ENCODE measurements at regions not wholly inside any gene's neighbourhood (a gene's known extent, or its start where the extent isn't known, plus 50 kb on each side); places are given as distances from the start of the nearest gene placed in this dataset.

DNA sequence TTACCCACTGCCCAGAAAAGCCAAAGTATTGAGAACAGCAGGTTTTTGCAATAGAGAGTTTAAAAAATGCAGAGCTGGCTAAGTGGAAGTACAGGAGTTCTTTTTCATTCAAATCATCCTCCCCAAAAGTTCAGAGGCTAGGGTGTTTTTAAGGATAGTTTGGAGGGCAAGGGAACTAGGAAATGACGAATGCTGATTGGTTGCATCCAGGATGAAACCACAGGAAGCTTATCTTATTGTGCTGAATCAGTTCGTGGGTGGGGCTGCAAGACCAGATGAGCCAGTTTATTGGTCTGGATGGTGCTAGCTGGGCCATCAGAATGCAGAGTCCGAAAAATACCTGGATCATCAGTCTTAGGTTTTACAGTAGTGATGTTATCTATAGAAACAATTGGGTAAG lies 1427.1 kb downstream of the LRRC4C start:
- TF ChIP-seq TAF1 (IDR thresholded peaks at IDR 0.05; ENCODE audit: borderline replicate concordance, insufficient read depth, low read length) (no peak), REST (IDR thresholded peaks at IDR 0.05; ENCODE audit: insufficient read depth in 1 of 2, low read depth in 2 of 2, low read length in 2 of 2) (no peak)

DNA sequence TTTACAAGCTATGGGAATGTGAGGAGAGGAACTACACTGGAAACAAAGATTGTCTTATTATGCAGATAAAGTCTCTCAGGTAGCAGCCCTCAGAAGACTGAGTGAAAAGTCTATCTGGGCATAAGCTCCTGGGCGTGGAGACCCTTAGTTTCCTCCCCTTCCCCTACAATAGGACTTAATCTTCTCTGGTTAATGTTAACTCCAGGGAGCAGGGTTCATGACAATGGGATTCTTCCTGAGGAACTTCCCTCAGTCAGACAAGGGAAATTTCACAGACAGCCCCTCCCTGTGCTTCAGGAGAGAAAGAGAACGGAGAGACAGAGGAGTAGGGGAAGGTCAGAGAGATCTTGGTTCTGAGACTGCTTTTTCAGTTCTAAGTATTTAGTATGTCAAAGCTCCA lies 1428.6 kb downstream of the LRRC4C start:
- TF ChIP-seq FOXP2 (optimal IDR thresholded peaks at IDR 0.05; ENCODE audit: borderline replicate concordance, extremely low read depth, extremely low read length, insufficient read depth) (no peak), POLR2AphosphoS5 (IDR thresholded peaks at IDR 0.05; ENCODE audit: low read depth, low read length) (no peak), REST (IDR thresholded peaks at IDR 0.05; ENCODE audit: insufficient read depth in 1 of 2, low read depth in 2 of 2, low read length in 2 of 2) (no peak)

GRCh38 chr11:40029391-40029790 lies 1430.1 kb downstream of the LRRC4C start:
- no peak for TF ChIP-seq REST (IDR thresholded peaks at IDR 0.05; ENCODE audit: insufficient read depth in 1 of 2, low read depth in 2 of 2, low read length in 2 of 2)
- TF ChIP-seq FOXP2 (optimal IDR thresholded peaks at IDR 0.05; ENCODE audit: borderline replicate concordance, extremely low read depth, extremely low read length, insufficient read depth) = no peak
- no peak for TF ChIP-seq TAF1 (IDR thresholded peaks at IDR 0.05; ENCODE audit: borderline replicate concordance, insufficient read depth, low read length)
- no peak for TF ChIP-seq SIN3A (IDR thresholded peaks at IDR 0.05; ENCODE audit: borderline replicate concordance, insufficient read depth, low read length)
- TF ChIP-seq POLR2AphosphoS5 (IDR thresholded peaks at IDR 0.05; ENCODE audit: low read depth, low read length) = no peak

DNA sequence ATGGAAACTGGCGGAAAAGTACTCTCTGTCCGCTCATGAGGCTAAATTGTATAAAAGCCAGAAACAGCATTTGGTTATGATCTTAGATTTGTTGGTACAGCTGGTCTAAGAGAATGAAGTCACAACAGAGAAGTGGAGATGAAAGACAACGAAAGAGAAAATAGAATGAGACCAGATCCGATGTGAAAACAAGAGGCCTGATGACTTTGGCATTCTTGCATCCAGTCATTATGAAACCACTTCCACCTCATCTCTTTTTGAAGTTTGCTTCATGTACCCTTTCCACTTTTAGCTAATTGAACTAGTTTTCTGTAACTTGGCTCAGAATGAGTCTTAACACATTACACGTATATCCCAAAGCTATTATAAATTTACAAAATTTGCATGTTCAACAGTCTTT lies 1431.7 kb downstream of the LRRC4C start:
- no peak for TF ChIP-seq FOXP2 (optimal IDR thresholded peaks at IDR 0.05; ENCODE audit: borderline replicate concordance, extremely low read depth, extremely low read length, insufficient read depth)
- TF ChIP-seq TAF1 (IDR thresholded peaks at IDR 0.05; ENCODE audit: borderline replicate concordance, insufficient read depth, low read length) = no peak
- TF ChIP-seq REST (IDR thresholded peaks at IDR 0.05; ENCODE audit: insufficient read depth in 1 of 2, low read depth in 2 of 2, low read length in 2 of 2) = no peak
- no peak for TF ChIP-seq POLR2AphosphoS5 (IDR thresholded peaks at IDR 0.05; ENCODE audit: low read depth, low read length)
- TF ChIP-seq SIN3A (IDR thresholded peaks at IDR 0.05; ENCODE audit: borderline replicate concordance, insufficient read depth, low read length) = no peak

DNA sequence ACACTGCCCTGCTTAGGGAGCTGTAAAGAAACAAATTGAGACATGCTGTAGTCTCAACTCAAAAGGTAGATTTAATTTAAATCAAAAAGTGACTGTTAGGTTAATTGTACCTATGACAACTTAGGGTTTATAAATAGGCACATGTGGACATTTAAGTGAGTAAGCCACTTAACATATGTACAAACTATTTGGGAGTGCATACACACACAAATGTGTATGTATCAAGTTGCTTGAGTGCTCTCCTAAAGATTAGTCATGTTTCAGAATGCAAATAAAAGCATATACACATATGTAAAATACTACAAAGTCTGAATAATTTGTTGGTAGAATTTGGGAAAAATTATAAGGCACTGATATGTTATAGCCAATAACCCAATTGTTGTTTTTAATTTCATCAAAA lies 1435.7 kb downstream of the LRRC4C start:
- TF ChIP-seq REST (IDR thresholded peaks at IDR 0.05; ENCODE audit: insufficient read depth in 1 of 2, low read depth in 2 of 2, low read length in 2 of 2) (no peak), POLR2AphosphoS5 (IDR thresholded peaks at IDR 0.05; ENCODE audit: low read depth, low read length) (no peak), SIN3A (IDR thresholded peaks at IDR 0.05; ENCODE audit: borderline replicate concordance, insufficient read depth, low read length) (no peak), TAF1 (IDR thresholded peaks at IDR 0.05; ENCODE audit: borderline replicate concordance, insufficient read depth, low read length) (no peak), FOXP2 (optimal IDR thresholded peaks at IDR 0.05; ENCODE audit: borderline replicate concordance, extremely low read depth, extremely low read length, insufficient read depth) (no peak)
